Omental fat pad (tissue), 3 donors: ENCODE measurements at regions not wholly inside any gene's neighbourhood (a gene's known extent, or its start where the extent isn't known, plus 50 kb on each side); places are given as distances from the start of the nearest gene placed in this dataset.

Source experiments
- ATAC-seq: fragments of 150-250 bp; one replicate; pipeline ENCODE4 v1.9.1; 2016; ENCODE audit warnings: mild to moderate bottlenecking, moderate library complexity; ENCODE audit not compliant: low FRiP score
- DNase-seq: peaks from one replicate; pipeline ENCODE4 v3.0.0-alpha.2; 2019; ENCODE audit warnings: low spot score
- TF ChIP-seq, protein P1 (sequence below), 3 donors: fragments of 450-650 bp; IDR thresholded peaks; one replicate each; pipeline ENCODE4 v1.5.1; 2016 to 2017; ENCODE audit warnings: antibody characterized with exemption in 3 of 3, mild to moderate bottlenecking in 3 of 3, moderate library complexity in 2 of 3

DNA sequence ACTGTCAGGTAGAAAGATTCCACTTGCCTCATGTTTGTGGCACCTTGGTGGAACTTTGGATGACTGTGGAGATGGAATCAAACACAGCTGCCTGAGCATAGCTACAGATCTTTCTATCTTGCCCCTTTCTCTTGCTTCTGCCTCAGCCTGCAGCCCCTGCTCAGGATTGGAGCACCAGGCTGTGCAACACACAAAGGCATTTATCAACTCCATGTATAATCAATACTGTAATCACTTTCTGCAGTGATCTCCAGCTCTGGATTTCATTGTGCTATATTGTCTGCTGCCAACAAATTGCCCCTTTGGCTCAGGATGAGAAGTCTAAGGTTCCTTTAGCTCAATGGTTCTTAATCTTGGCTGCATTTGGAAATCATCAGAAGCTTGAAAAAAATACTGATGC, 86.3 kb upstream of the PRPS1 start:
- TF ChIP-seq, protein P1, sequence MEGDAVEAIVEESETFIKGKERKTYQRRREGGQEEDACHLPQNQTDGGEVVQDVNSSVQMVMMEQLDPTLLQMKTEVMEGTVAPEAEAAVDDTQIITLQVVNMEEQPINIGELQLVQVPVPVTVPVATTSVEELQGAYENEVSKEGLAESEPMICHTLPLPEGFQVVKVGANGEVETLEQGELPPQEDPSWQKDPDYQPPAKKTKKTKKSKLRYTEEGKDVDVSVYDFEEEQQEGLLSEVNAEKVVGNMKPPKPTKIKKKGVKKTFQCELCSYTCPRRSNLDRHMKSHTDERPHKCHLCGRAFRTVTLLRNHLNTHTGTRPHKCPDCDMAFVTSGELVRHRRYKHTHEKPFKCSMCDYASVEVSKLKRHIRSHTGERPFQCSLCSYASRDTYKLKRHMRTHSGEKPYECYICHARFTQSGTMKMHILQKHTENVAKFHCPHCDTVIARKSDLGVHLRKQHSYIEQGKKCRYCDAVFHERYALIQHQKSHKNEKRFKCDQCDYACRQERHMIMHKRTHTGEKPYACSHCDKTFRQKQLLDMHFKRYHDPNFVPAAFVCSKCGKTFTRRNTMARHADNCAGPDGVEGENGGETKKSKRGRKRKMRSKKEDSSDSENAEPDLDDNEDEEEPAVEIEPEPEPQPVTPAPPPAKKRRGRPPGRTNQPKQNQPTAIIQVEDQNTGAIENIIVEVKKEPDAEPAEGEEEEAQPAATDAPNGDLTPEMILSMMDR (IDR thresholded peaks at IDR 0.05) = no peak
- no peak for DNase-seq
- ATAC-seq = no peak

GRCh38 chrX:107542500-107542899, 85.8 kb upstream of the PRPS1 start:
- TF ChIP-seq, protein P1 (IDR thresholded peaks at IDR 0.05) = no peak
- DNase-seq (no peak), ATAC-seq (no peak)

DNA sequence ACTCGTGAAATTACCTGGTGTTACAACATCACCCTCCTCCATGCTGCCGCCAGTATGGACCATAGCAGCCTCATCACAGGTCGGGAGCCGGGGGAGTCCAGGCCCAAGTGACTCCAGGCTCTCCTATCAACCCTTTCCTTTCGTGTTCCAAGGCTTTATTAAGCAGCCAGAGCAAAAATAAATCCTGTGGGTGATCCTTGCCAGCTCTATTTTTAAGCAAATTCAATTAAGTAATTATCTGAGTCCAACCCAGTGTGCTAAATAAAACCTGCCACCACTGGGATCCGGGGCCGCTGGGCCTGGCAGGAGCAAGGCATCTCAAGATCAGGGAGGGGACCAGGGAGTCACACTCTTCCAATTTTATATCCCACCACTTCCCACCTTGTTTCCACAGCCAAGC, 80.7 kb upstream of the PRPS1 start:
- no peak for ATAC-seq
- no peak for DNase-seq
- TF ChIP-seq, protein P1 (IDR thresholded peaks at IDR 0.05) = no peak

DNA sequence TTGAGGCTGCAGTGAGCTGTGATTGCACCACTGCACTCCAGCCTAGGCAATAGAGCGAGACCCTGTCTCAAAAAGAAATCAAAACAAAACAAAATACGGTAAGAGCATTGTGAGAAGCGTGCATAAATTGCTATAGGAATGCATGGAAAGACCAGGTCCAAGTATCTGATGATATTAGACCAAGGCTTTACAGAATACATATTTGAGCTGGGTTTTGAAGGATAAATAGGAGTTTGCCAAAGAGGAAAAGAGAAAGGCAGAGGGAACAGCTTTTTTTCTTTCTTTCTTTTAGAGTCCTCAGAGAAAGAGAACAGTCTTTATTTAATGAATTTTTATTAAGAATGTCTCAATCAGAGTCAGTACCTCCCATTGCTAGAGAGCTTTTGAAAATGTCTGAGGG, 79.5 kb upstream of the PRPS1 start:
- TF ChIP-seq, protein P1 (IDR thresholded peaks at IDR 0.05) = no peak
- DNase-seq (no peak), ATAC-seq (no peak)

GRCh38 chrX:107549504-107549903, 78.8 kb upstream of the PRPS1 start:
- ATAC-seq (no peak), DNase-seq (no peak)
- TF ChIP-seq, protein P1 (IDR thresholded peaks at IDR 0.05) = no peak

- ATAC-seq (no peak), DNase-seq (no peak)
- TF ChIP-seq, protein P1 (IDR thresholded peaks at IDR 0.05) = no peak
Measured at GRCh38 chrX:107551546-107551945, 76.8 kb upstream of the PRPS1 start.

- DNase-seq (no peak), ATAC-seq (peak; percentile 53)
- TF ChIP-seq, protein P1 (IDR thresholded peaks at IDR 0.05) = no peak
Measured at GRCh38 chrX:107552930-107553329, 75.4 kb upstream of the PRPS1 start.
